ENCODE measurements at regions not wholly inside any gene's neighbourhood (a gene's known extent, or its start where the extent isn't known, plus 50 kb on each side); places are given as distances from the start of the nearest gene placed in this dataset.

DNA sequence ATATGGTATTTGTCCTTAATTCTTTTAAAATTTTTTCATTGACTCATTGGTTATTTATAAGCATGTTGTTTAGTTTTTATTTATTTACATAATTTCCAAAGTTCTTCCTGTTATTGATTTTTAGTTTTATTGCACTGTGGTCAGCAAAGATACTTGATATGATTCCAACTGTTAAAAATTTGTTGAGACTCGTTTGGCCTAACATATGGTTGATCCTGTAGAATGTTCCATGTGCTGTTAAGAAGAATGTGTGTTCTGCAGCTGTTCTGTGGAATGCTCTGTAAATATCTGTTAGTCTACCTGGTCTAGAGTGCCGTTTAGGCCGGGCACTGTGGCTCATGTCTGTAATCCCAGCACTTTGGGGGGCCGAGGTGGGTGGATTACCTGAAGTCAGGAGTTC, 197.7 kb downstream of the CD109 start:
- TF ChIP-seq POLR2A (IDR thresholded peaks at IDR 0.05) = no peak
- TF ChIP-seq, protein P1, sequence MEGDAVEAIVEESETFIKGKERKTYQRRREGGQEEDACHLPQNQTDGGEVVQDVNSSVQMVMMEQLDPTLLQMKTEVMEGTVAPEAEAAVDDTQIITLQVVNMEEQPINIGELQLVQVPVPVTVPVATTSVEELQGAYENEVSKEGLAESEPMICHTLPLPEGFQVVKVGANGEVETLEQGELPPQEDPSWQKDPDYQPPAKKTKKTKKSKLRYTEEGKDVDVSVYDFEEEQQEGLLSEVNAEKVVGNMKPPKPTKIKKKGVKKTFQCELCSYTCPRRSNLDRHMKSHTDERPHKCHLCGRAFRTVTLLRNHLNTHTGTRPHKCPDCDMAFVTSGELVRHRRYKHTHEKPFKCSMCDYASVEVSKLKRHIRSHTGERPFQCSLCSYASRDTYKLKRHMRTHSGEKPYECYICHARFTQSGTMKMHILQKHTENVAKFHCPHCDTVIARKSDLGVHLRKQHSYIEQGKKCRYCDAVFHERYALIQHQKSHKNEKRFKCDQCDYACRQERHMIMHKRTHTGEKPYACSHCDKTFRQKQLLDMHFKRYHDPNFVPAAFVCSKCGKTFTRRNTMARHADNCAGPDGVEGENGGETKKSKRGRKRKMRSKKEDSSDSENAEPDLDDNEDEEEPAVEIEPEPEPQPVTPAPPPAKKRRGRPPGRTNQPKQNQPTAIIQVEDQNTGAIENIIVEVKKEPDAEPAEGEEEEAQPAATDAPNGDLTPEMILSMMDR (IDR thresholded peaks at IDR 0.05) = no peak

Data from uterus (tissue), 2 donors.